HPDE6-E6E7 (cell line): ENCODE measurements at regions not wholly inside any gene's neighbourhood (a gene's known extent, or its start where the extent isn't known, plus 50 kb on each side); places are given as distances from the start of the nearest gene placed in this dataset.
"Not testable (repeated sequence)": the region's sequence is repeated elsewhere in the genome, so short reads cannot be mapped to it uniquely, and the experiment has no call there.

Source experiments
- DNase-seq: peaks from one replicate; pipeline ENCODE4 v3.0.0; 2011; ENCODE audit warnings: missing footprints; ENCODE audit errors: extremely low spot score

GRCh38 chr3:59506191-59506590, 456.4 kb upstream of the CFAP20DC start:
- no peak for DNase-seq

- DNase-seq, result no peak
Measured at GRCh38 chr3:59503441-59503840, 453.6 kb upstream of the CFAP20DC start.

- peak; percentile 13 for DNase-seq
Measured at GRCh38 chr3:59502806-59503205, 453.0 kb upstream of the CFAP20DC start.

GRCh38 chr3:59499954-59500353, 450.1 kb upstream of the CFAP20DC start:
- DNase-seq, result no peak

GRCh38 chr3:59499000-59499399, 449.2 kb upstream of the CFAP20DC start:
- no peak for DNase-seq

GRCh38 chr3:59496250-59496649, 446.4 kb upstream of the CFAP20DC start:
- no peak for DNase-seq

- DNase-seq, result not testable (repeated sequence)
Measured at GRCh38 chr3:59494969-59495368, 445.1 kb upstream of the CFAP20DC start.

GRCh38 chr3:59486520-59486919, 436.7 kb upstream of the CFAP20DC start:
- no peak for DNase-seq

GRCh38 chr3:59483191-59483590, 433.4 kb upstream of the CFAP20DC start:
- DNase-seq, result no peak

GRCh38 chr3:59482684-59483083, 432.9 kb upstream of the CFAP20DC start:
- no peak for DNase-seq

- no peak for DNase-seq
Measured at GRCh38 chr3:59481776-59482400, 432.1 kb upstream of the CFAP20DC start.

- peak; percentile 8 for DNase-seq
Measured at GRCh38 chr3:59480486-59480995, 430.7 kb upstream of the CFAP20DC start.

- DNase-seq, result no peak
Measured at GRCh38 chr3:59473636-59474035, 423.8 kb upstream of the CFAP20DC start.

- DNase-seq, result no peak
Measured at GRCh38 chr3:59472541-59472940, 422.7 kb upstream of the CFAP20DC start.

GRCh38 chr3:59469948-59470723, 420.3 kb upstream of the CFAP20DC start:
- DNase-seq, result no peak

GRCh38 chr3:59467476-59467875, 417.7 kb upstream of the CFAP20DC start:
- DNase-seq, result no peak

GRCh38 chr3:59464187-59464586, 414.4 kb upstream of the CFAP20DC start:
- DNase-seq, result no peak

- DNase-seq, result no peak
Measured at GRCh38 chr3:59463253-59463652, 413.4 kb upstream of the CFAP20DC start.

- no peak for DNase-seq
Measured at GRCh38 chr3:59460068-59460467, 410.2 kb upstream of the CFAP20DC start.

GRCh38 chr3:59456852-59457485, 407.1 kb upstream of the CFAP20DC start:
- DNase-seq, result no peak

GRCh38 chr3:59451800-59452746, 402.2 kb upstream of the CFAP20DC start:
- DNase-seq, result no peak
